Panc1 (cell line): ENCODE measurements at regions not wholly inside any gene's neighbourhood (a gene's known extent, or its start where the extent isn't known, plus 50 kb on each side); places are given as distances from the start of the nearest gene placed in this dataset.
"Not testable (repeated sequence)": the region's sequence is repeated elsewhere in the genome, so short reads cannot be mapped to it uniquely, and the experiment has no call there.

Experiments
- ATAC-seq: fragments of 200-7000 bp; cut with Tn5 transposase; 2 replicates; pipeline ENCODE4 v1.9.1; 2020; ENCODE audit warnings: mild to moderate bottlenecking, moderate library complexity
- BruUV-seq: library from RNA; stranded (reverse); fragments of 400-500 nt; replicated peaks from 2 replicates; lab custom pipeline; 2021; lab: Mats Ljungman, UMichigan
- CTCF ChIA-PET: fragments of 300-600 bp; sonication (Branson Sonifier 250); formaldehyde crosslinking; loops from one replicate; lab custom pipeline; 2022; ENCODE audit warnings: antibody characterized with exemption; lab: Charles Lee
- POLR2A ChIA-PET: fragments of 300-600 bp; sonication (Branson Sonifier 250); formaldehyde crosslinking; loops from one replicate; lab custom pipeline; 2022; ENCODE audit warnings: antibody characterized with exemption; lab: Charles Lee
- DNase-seq: peaks from one replicate; pipeline ENCODE4 v3.0.0-alpha.2; 2010; ENCODE audit warnings: low read depth, low spot score
- H3K27ac ChIP-seq: 2 replicates; pipeline ENCODE4 v1.5.1; 2011; ENCODE audit warnings: mild to moderate bottlenecking, low read length, inconsistent platforms
- H3K27me3 ChIP-seq: fragments of 200-500 bp; sonication (Bioruptor generic); 2 replicates; pipeline ENCODE4 v1.6.0; 2014; ENCODE audit warnings: low read length, inconsistent platforms; ENCODE audit not compliant: control insufficient read depth, insufficient read depth
- H3K36me3 ChIP-seq: fragments of 200-500 bp; sonication (Bioruptor generic); 2 replicates; pipeline ENCODE4 v1.5.1; 2014; ENCODE audit warnings: inconsistent platforms, mild to moderate bottlenecking, low read length, moderate library complexity; ENCODE audit not compliant: control insufficient read depth, insufficient read depth
- H3K4me1 ChIP-seq: 2 replicates; pipeline ENCODE4 v1.5.1; 2011; ENCODE audit warnings: inconsistent platforms, mild to moderate bottlenecking, low read length, moderate library complexity; ENCODE audit not compliant: control insufficient read depth, insufficient read depth
- H3K4me3 ChIP-seq, 2 experiments: 2 replicates each; pipeline ENCODE4 v1.5.1; 2011 to 2012; ENCODE audit warnings: low read depth in 2 of 2, low read length in 2 of 2, mild to moderate bottlenecking in 2 of 2, inconsistent platforms in 1 of 2, moderate library complexity in 1 of 2
- H3K9me3 ChIP-seq: fragments of 200-500 bp; sonication (Bioruptor generic); 2 replicates; pipeline ENCODE4 v1.5.1; 2014; ENCODE audit warnings: low read depth, mild to moderate bottlenecking, inconsistent platforms, low read length, moderate library complexity; ENCODE audit not compliant: control insufficient read depth, insufficient read depth
- POLR2AphosphoS5 ChIP-seq: IDR thresholded peaks from 2 replicates; pipeline ENCODE4 v1.6.1; 2012; ENCODE audit warnings: mild to moderate bottlenecking, low read depth, low read length, moderate library complexity
- SIN3A ChIP-seq: IDR thresholded peaks from 2 replicates; pipeline ENCODE4 v1.6.1; 2012; ENCODE audit warnings: low read depth, mild to moderate bottlenecking, low read length, moderate library complexity, borderline replicate concordance; ENCODE audit not compliant: insufficient read depth
- TCF7L2 ChIP-seq: IDR thresholded peaks from 2 replicates; pipeline ENCODE4 v1.6.1; 2011; ENCODE audit warnings: mild to moderate bottlenecking, low read depth, low read length, inconsistent platforms
- in situ Hi-C: cut with HindIII; loops from 2 replicates; pipeline ENCODE4 v1.10.0; 2016; ENCODE audit warnings: low sequenced_read_pairs, low pct_unique_long_range_greater_than_20kb
- intact Hi-C: fragments of 100-400 bp; cut with micrococcal nuclease; formaldehyde crosslinking; loops from one replicate; pipeline ENCODE4 v1.10.0; 2022; ENCODE audit not compliant: unreplicated experiment
- TF ChIP-seq, protein P1 (sequence below): fragments of 450-650 bp; IDR thresholded peaks from 2 replicates; pipeline ENCODE4 v1.5.1; 2017; ENCODE audit warnings: mild to moderate bottlenecking
- TF ChIP-seq, protein P2 (sequence below), 2 experiments: IDR thresholded peaks; 2 replicates each; pipeline ENCODE4 v1.6.1; 2011 to 2012; ENCODE audit warnings: low read depth in 2 of 2, control low read depth in 1 of 2, low read length in 1 of 2, mild to moderate bottlenecking in 1 of 2, moderate library complexity in 1 of 2; ENCODE audit not compliant: insufficient read depth in 1 of 2

GRCh38 chr13:79896851-79897250 is 415.9 kb downstream of the NDFIP2 start:
- Histone ChIP-seq H3K27me3 (no peaks in the 10 kb centered on the region), H3K9me3 (no peaks in the 10 kb centered on the region; the same call in 1 of the 2 replicates), H3K4me1 (no peaks in the 10 kb centered on the region), H3K27ac (no peak overlapping the region), H3K4me3 (no peak overlapping the region), H3K36me3 (no peaks in the 10 kb centered on the region)
- ChIA-PET CTCF (no interaction called here), POLR2A (no interaction called here)
- no TSS peak for BruUV-seq
- ATAC-seq (no peak), DNase-seq (no peak)
- intact Hi-C loops (no loop called here), in situ Hi-C loops (no loop called here)
- TF ChIP-seq TCF7L2 (no peak), SIN3A (no peak), POLR2AphosphoS5 (no peak)
- TF ChIP-seq, protein P1, sequence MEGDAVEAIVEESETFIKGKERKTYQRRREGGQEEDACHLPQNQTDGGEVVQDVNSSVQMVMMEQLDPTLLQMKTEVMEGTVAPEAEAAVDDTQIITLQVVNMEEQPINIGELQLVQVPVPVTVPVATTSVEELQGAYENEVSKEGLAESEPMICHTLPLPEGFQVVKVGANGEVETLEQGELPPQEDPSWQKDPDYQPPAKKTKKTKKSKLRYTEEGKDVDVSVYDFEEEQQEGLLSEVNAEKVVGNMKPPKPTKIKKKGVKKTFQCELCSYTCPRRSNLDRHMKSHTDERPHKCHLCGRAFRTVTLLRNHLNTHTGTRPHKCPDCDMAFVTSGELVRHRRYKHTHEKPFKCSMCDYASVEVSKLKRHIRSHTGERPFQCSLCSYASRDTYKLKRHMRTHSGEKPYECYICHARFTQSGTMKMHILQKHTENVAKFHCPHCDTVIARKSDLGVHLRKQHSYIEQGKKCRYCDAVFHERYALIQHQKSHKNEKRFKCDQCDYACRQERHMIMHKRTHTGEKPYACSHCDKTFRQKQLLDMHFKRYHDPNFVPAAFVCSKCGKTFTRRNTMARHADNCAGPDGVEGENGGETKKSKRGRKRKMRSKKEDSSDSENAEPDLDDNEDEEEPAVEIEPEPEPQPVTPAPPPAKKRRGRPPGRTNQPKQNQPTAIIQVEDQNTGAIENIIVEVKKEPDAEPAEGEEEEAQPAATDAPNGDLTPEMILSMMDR = no peak
- TF ChIP-seq, protein P2, sequence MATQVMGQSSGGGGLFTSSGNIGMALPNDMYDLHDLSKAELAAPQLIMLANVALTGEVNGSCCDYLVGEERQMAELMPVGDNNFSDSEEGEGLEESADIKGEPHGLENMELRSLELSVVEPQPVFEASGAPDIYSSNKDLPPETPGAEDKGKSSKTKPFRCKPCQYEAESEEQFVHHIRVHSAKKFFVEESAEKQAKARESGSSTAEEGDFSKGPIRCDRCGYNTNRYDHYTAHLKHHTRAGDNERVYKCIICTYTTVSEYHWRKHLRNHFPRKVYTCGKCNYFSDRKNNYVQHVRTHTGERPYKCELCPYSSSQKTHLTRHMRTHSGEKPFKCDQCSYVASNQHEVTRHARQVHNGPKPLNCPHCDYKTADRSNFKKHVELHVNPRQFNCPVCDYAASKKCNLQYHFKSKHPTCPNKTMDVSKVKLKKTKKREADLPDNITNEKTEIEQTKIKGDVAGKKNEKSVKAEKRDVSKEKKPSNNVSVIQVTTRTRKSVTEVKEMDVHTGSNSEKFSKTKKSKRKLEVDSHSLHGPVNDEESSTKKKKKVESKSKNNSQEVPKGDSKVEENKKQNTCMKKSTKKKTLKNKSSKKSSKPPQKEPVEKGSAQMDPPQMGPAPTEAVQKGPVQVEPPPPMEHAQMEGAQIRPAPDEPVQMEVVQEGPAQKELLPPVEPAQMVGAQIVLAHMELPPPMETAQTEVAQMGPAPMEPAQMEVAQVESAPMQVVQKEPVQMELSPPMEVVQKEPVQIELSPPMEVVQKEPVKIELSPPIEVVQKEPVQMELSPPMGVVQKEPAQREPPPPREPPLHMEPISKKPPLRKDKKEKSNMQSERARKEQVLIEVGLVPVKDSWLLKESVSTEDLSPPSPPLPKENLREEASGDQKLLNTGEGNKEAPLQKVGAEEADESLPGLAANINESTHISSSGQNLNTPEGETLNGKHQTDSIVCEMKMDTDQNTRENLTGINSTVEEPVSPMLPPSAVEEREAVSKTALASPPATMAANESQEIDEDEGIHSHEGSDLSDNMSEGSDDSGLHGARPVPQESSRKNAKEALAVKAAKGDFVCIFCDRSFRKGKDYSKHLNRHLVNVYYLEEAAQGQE (IDR thresholded peaks at IDR 0.05; ENCODE audit: insufficient read depth in 1 of 2, low read depth in 2 of 2, low read length in 1 of 2) = no peak

GRCh38 chr13:79895416-79895815 is 414.5 kb downstream of the NDFIP2 start:
- no peak for TF ChIP-seq TCF7L2
- TF ChIP-seq, protein P2 (IDR thresholded peaks at IDR 0.05; ENCODE audit: insufficient read depth in 1 of 2, low read depth in 2 of 2, low read length in 1 of 2) = no peak
- no peak for TF ChIP-seq POLR2AphosphoS5
- TF ChIP-seq, protein P1 = no peak
- no peak for TF ChIP-seq SIN3A
- H3K4me1 ChIP-seq = no peaks in the 10 kb centered on the region
- H3K4me3 ChIP-seq = no peak overlapping the region
- ATAC-seq (no peak), DNase-seq (no peak)
- CTCF ChIA-PET = no interaction called here
- in situ Hi-C loops = no loop called here
- no peaks in the 10 kb centered on the region for H3K27me3 ChIP-seq
- no peak overlapping the region for H3K27ac ChIP-seq
- POLR2A ChIA-PET = no interaction called here
- no TSS peak for BruUV-seq
- H3K9me3 ChIP-seq = no peaks in the 10 kb centered on the region; the same call in 1 of the 2 replicates
- intact Hi-C loops = no loop called here
- no peaks in the 10 kb centered on the region for H3K36me3 ChIP-seq

DNA sequence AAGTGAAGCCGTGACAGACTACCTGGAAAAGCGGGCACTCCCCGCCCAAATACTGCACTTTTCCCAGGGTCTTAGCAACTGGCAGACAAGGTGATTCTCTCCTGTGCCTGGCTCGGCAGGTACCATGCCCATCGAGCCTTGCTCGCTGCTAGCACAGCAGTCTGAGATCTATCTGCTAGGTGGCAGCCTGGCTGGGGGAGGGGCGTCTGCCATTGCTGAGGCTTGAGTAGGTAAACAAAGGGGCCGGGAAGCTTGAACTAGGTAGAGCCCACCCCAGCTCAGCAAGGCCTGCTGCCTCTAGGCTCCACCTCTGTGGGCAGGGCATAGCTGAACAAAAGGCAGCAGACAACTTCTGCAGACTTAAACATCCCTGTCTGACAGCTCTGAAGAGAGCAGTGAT is 406.3 kb downstream of the NDFIP2 start:
- BruUV-seq, H3K27me3 ChIP-seq, intact Hi-C loops, H3K9me3 ChIP-seq, H3K4me1 ChIP-seq, POLR2A ChIA-PET, CTCF ChIA-PET, H3K4me3 ChIP-seq, in situ Hi-C loops, H3K27ac ChIP-seq, ATAC-seq, H3K36me3 ChIP-seq, DNase-seq: not testable (repeated sequence)
